ENCODE measurements at regions not wholly inside any gene's neighbourhood (a gene's known extent, or its start where the extent isn't known, plus 50 kb on each side); places are given as distances from the start of the nearest gene placed in this dataset.

GRCh38 chr11:106517426-106517825 is 440.0 kb downstream of the AASDHPPT start:
- H3K36me3 ChIP-seq (replicated peaks in 1 of 2; ENCODE audit: control insufficient read depth in 1 of 2, insufficient read depth in 2 of 2, low read length in 2 of 2) = no peaks in the 10 kb centered on the region
- H3K27me3 ChIP-seq (ENCODE audit: control insufficient read depth in 1 of 2, insufficient read depth in 2 of 2, low read length in 2 of 2) = no peaks in the 10 kb centered on the region; a peak in 1 of 5 replicates
- H3K9ac ChIP-seq (ENCODE audit: insufficient read depth, low read depth, low read length) = no peak overlapping the region
- ChIA-PET CTCF (ENCODE audit: low intra/inter-chr PET ratio, low total read pairs) (no interaction called here), POLR2A (no interaction called here)
- BruUV-seq (replicated peaks) = no TSS peak
- H3K4me3 ChIP-seq (replicated peaks in 1 of 3; ENCODE audit: insufficient read depth in 1 of 3, low read depth in 2 of 3, low read length in 3 of 3) = no peak overlapping the region
- TF ChIP-seq ZNF20 (CRISPR knock-in tag; IDR thresholded peaks at IDR 0.05) (no peak), NFE2L1 (CRISPR knock-in tag; IDR thresholded peaks at IDR 0.05; ENCODE audit: borderline replicate concordance) (no peak)
- H2AFZ ChIP-seq (ENCODE audit: low read length) = no peak overlapping the region
- in situ Hi-C loops (cut with HindIII; ENCODE audit: extremely low pct_ligation_motif_present, low pct_unique_long_range_greater_than_20kb) = no loop called here
- no peaks in the 10 kb centered on the region for H3K79me2 ChIP-seq (ENCODE audit: insufficient read depth, low read length)
- whole genome bisulfite sequencing (ENCODE audit: low lambda C conversion rate) = 0% methylated on average over 2 of the region's 2 CpGs
- no peak overlapping the region for H3K27ac ChIP-seq (ENCODE audit: extremely low read length, insufficient read depth, low read length)
- H4K20me1 ChIP-seq (ENCODE audit: insufficient read depth, low read length) = no peaks in the 10 kb centered on the region
- DNase-seq (ENCODE audit: low spot score) (no peak), FAIRE-seq (no peak), ATAC-seq (no peak)
- no peak overlapping the region for H3K4me2 ChIP-seq (ENCODE audit: low read depth, low read length)
- no peaks in the 10 kb centered on the region for H3K4me1 ChIP-seq (ENCODE audit: insufficient read depth, low read length)
- intact Hi-C loops (cut with micrococcal nuclease; ENCODE audit: unreplicated experiment) = no loop called here
- peaks cover 47% of the 10 kb centered on the region for H3K9me3 ChIP-seq (ENCODE audit: low read length)

GRCh38 chr11:106520146-106520912 is 442.9 kb downstream of the AASDHPPT start:
- H3K4me1 ChIP-seq (ENCODE audit: insufficient read depth, low read length) = no peaks in the 10 kb centered on the region

More at GRCh38 chr11:106520146-106520912, 442.9 kb downstream of the AASDHPPT start:
- in situ Hi-C loops (cut with HindIII; ENCODE audit: extremely low pct_ligation_motif_present, low pct_unique_long_range_greater_than_20kb) = no loop called here
- TF ChIP-seq ATF1 (CRISPR knock-in tag; IDR thresholded peaks at IDR 0.05) = no peak
- no peak for TF ChIP-seq SNAPC4 (CRISPR knock-in tag; IDR thresholded peaks at IDR 0.05)
- no peak for TF ChIP-seq MIXL1 (CRISPR knock-in tag; IDR thresholded peaks at IDR 0.05)
- TF ChIP-seq MXD1 (CRISPR knock-in tag; IDR thresholded peaks at IDR 0.05) = no peak
- TF ChIP-seq SMC3 (IDR thresholded peaks at IDR 0.05; ENCODE audit: low read length) = no peak
- no peak for TF ChIP-seq ZC3H4 (CRISPR knock-in tag; IDR thresholded peaks at IDR 0.05; ENCODE audit: borderline replicate concordance)
- TF ChIP-seq MAFG (CRISPR knock-in tag; IDR thresholded peaks at IDR 0.05) = no peak
- no peak for TF ChIP-seq SALL1 (CRISPR knock-in tag; IDR thresholded peaks at IDR 0.05)
- TF ChIP-seq DDIT3 (CRISPR knock-in tag; IDR thresholded peaks at IDR 0.05) = no peak
- TF ChIP-seq EED (CRISPR knock-in tag; IDR thresholded peaks at IDR 0.05) = no peak
- TF ChIP-seq ZNF552 (CRISPR knock-in tag; IDR thresholded peaks at IDR 0.05; ENCODE audit: borderline replicate concordance) = no peak
- TF ChIP-seq ATF3 (CRISPR knock-in tag; IDR thresholded peaks at IDR 0.05) = no peak
- Histone ChIP-seq H3K79me2 (ENCODE audit: insufficient read depth, low read length) (no peaks in the 10 kb centered on the region), H3K9ac (ENCODE audit: insufficient read depth, low read depth, low read length) (no peak overlapping the region), H2AFZ (ENCODE audit: low read length) (no peak overlapping the region), H3K36me3 (replicated peaks in 1 of 2; ENCODE audit: control insufficient read depth in 1 of 2, insufficient read depth in 2 of 2, low read length in 2 of 2) (no peaks in the 10 kb centered on the region), H3K27ac (ENCODE audit: extremely low read length, insufficient read depth, low read length) (no peak overlapping the region), H3K4me2 (ENCODE audit: low read depth, low read length) (no peak overlapping the region), H3K4me3 (replicated peaks in 1 of 3; ENCODE audit: insufficient read depth in 1 of 3, low read depth in 2 of 3, low read length in 3 of 3) (no peak overlapping the region), H4K20me1 (ENCODE audit: insufficient read depth, low read length) (no peaks in the 10 kb centered on the region), H3K9me3 (ENCODE audit: low read length) (peaks cover 50% of the 10 kb centered on the region), H3K27me3 (ENCODE audit: control insufficient read depth in 1 of 2, insufficient read depth in 2 of 2, low read length in 2 of 2) (no peaks in the 10 kb centered on the region; a peak in 1 of 5 replicates)
- 18% methylated on average over 6 of the region's 6 CpGs for WGBS (ENCODE audit: low lambda C conversion rate)
- no peak for DNase-seq (ENCODE audit: low spot score)
- CTCF ChIA-PET (ENCODE audit: low intra/inter-chr PET ratio, low total read pairs) = no interaction called here
- intact Hi-C loops (cut with micrococcal nuclease; ENCODE audit: unreplicated experiment) = no loop called here
- no peak for ATAC-seq
- no TSS peak for BruUV-seq (replicated peaks)
- POLR2A ChIA-PET = no interaction called here
- no peak for FAIRE-seq
